PFSK-1 (cell line): ENCODE measurements at regions not wholly inside any gene's neighbourhood (a gene's known extent, or its start where the extent isn't known, plus 50 kb on each side); places are given as distances from the start of the nearest gene placed in this dataset.

ENCODE experiments used
- FOXP2 ChIP-seq: optimal IDR thresholded peaks from 2 replicates; pipeline ENCODE3; 2011; ENCODE audit warnings: borderline replicate concordance, control low read depth, inconsistent platforms; ENCODE audit not compliant: insufficient read depth; ENCODE audit errors: extremely low read length, extremely low read depth
- POLR2AphosphoS5 ChIP-seq: IDR thresholded peaks from 2 replicates; pipeline ENCODE4 v1.6.1; 2012; ENCODE audit warnings: low read depth, mild to moderate bottlenecking, control low read depth, low read length, moderate library complexity
- REST ChIP-seq, 2 experiments: IDR thresholded peaks; 2 replicates each; pipeline versions ENCODE4 v1.6.1 to v1.8.0; 2011 to 2012; ENCODE audit warnings: low read depth in 2 of 2, low read length in 2 of 2, control low read depth in 1 of 2, inconsistent platforms in 1 of 2, mild to moderate bottlenecking in 1 of 2, moderate library complexity in 1 of 2; ENCODE audit not compliant: insufficient read depth in 1 of 2
- SIN3A ChIP-seq: IDR thresholded peaks from 2 replicates; pipeline ENCODE4 v1.6.1; 2012; ENCODE audit warnings: mild to moderate bottlenecking, low read length, moderate library complexity, borderline replicate concordance; ENCODE audit not compliant: insufficient read depth
- TAF1 ChIP-seq: IDR thresholded peaks from 2 replicates; pipeline ENCODE4 v1.6.1; 2012; ENCODE audit warnings: low read length, control low read depth, borderline replicate concordance; ENCODE audit not compliant: insufficient read depth

GRCh38 chr6:150735341-150735851 is 130.1 kb upstream of the MTHFD1L start:
- TF ChIP-seq SIN3A (no peak), FOXP2 (no peak), POLR2AphosphoS5 (no peak), TAF1 (no peak), REST (IDR thresholded peaks at IDR 0.05; ENCODE audit: insufficient read depth in 1 of 2, low read depth in 2 of 2, low read length in 2 of 2) (no peak)

- TF ChIP-seq TAF1, result no peak
- TF ChIP-seq POLR2AphosphoS5, result no peak
- no peak for TF ChIP-seq SIN3A
- no peak for TF ChIP-seq FOXP2
- no peak for TF ChIP-seq REST (IDR thresholded peaks at IDR 0.05; ENCODE audit: insufficient read depth in 1 of 2, low read depth in 2 of 2, low read length in 2 of 2)
Measured at GRCh38 chr6:150738092-150738629, 127.3 kb upstream of the MTHFD1L start.

GRCh38 chr6:150739711-150740349 is 125.7 kb upstream of the MTHFD1L start:
- TF ChIP-seq SIN3A (no peak), FOXP2 (no peak), POLR2AphosphoS5 (no peak), REST (IDR thresholded peaks at IDR 0.05; ENCODE audit: insufficient read depth in 1 of 2, low read depth in 2 of 2, low read length in 2 of 2) (no peak), TAF1 (no peak)

DNA sequence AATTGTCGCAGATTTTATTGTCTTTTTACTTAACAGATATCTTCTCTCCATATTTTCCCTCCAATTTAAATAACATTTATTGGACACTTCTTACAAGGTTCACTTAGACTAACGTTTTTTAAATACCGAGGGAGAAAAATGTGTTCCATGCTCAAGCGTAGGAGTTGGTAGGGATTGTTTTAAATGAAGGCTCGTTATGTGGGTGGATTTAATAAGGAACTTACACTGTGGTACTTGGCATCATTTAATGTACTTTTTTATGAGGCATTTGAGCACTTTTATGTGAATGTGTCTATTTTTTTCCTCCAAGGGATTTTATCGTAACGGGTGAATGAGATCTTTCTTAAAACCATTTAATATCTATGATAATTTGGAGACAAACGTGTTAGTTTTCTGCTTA is 125.0 kb upstream of the MTHFD1L start:
- TF ChIP-seq TAF1 (no peak), FOXP2 (no peak), REST (IDR thresholded peaks at IDR 0.05; ENCODE audit: insufficient read depth in 1 of 2, low read depth in 2 of 2, low read length in 2 of 2) (no peak), SIN3A (no peak), POLR2AphosphoS5 (no peak)
